HEK293 (cell line): ENCODE measurements at regions not wholly inside any gene's neighbourhood (a gene's known extent, or its start where the extent isn't known, plus 50 kb on each side); places are given as distances from the start of the nearest gene placed in this dataset.

Experiments
- GLIS1 ChIP-seq: fragments of 450-650 bp; formaldehyde crosslinking; IDR thresholded peaks from 2 replicates; pipeline ENCODE4 v1.5.1; 2016; ENCODE audit warnings: missing biosample characterization, missing genetic modification characterization
- HOXD13 ChIP-seq: sonication (generic); formaldehyde crosslinking; IDR thresholded peaks from 2 replicates; pipeline ENCODE4 v1.8.0; 2022; ENCODE audit warnings: missing genetic modification reagents, borderline replicate concordance
- KLF1 ChIP-seq: fragments of 450-650 bp; formaldehyde crosslinking; IDR thresholded peaks from 2 replicates; pipeline ENCODE4 v1.5.1; 2016; ENCODE audit warnings: missing biosample characterization, missing genetic modification characterization
- PRDM4 ChIP-seq: fragments of 450-650 bp; formaldehyde crosslinking; IDR thresholded peaks from 2 replicates; pipeline ENCODE4 v1.5.1; 2017; ENCODE audit warnings: missing biosample characterization, missing genetic modification characterization
- SCRT1 ChIP-seq: fragments of 450-650 bp; formaldehyde crosslinking; IDR thresholded peaks from 2 replicates; pipeline ENCODE4 v1.5.1; 2016; ENCODE audit warnings: missing biosample characterization, missing genetic modification characterization, borderline replicate concordance
- YY1 ChIP-seq: fragments of 450-650 bp; formaldehyde crosslinking; IDR thresholded peaks from 2 replicates; pipeline ENCODE4 v1.5.1; 2018; ENCODE audit warnings: missing biosample characterization, missing genetic modification characterization
- ZFP69B ChIP-seq: fragments of 450-650 bp; formaldehyde crosslinking; IDR thresholded peaks from 2 replicates; pipeline ENCODE4 v1.5.1; 2016; ENCODE audit warnings: missing biosample characterization, missing genetic modification characterization
- ZNF112 ChIP-seq: fragments of 450-650 bp; formaldehyde crosslinking; IDR thresholded peaks from 2 replicates; pipeline ENCODE4 v1.5.0; 2017; ENCODE audit warnings: missing biosample characterization, missing genetic modification characterization
- ZNF114 ChIP-seq: fragments of 450-650 bp; formaldehyde crosslinking; IDR thresholded peaks from 2 replicates; pipeline ENCODE4 v1.5.0; 2017; ENCODE audit warnings: missing biosample characterization, missing genetic modification characterization
- ZNF148 ChIP-seq: fragments of 450-650 bp; formaldehyde crosslinking; IDR thresholded peaks from 2 replicates; pipeline ENCODE4 v1.5.0; 2017; ENCODE audit warnings: missing biosample characterization, missing genetic modification characterization, borderline replicate concordance
- ZNF174 ChIP-seq: fragments of 450-650 bp; formaldehyde crosslinking; IDR thresholded peaks from 2 replicates; pipeline ENCODE4 v1.5.0; 2017; ENCODE audit warnings: missing biosample characterization, mild to moderate bottlenecking, missing genetic modification characterization
- ZNF18 ChIP-seq: fragments of 450-650 bp; formaldehyde crosslinking; IDR thresholded peaks from 2 replicates; pipeline ENCODE4 v1.5.1; 2016; ENCODE audit warnings: missing biosample characterization, missing genetic modification characterization
- ZNF24 ChIP-seq: fragments of 450-650 bp; formaldehyde crosslinking; IDR thresholded peaks from 2 replicates; pipeline ENCODE4 v1.5.1; 2016; ENCODE audit warnings: missing biosample characterization, missing genetic modification characterization
- ZNF266 ChIP-seq: fragments of 450-650 bp; formaldehyde crosslinking; IDR thresholded peaks from 2 replicates; pipeline ENCODE4 v1.5.1; 2016; ENCODE audit warnings: missing biosample characterization, missing genetic modification characterization, low read depth
- ZNF280C ChIP-seq: fragments of 450-650 bp; formaldehyde crosslinking; IDR thresholded peaks from 2 replicates; pipeline ENCODE4 v1.5.1; 2016; ENCODE audit warnings: missing biosample characterization, missing genetic modification characterization
- ZNF302 ChIP-seq: fragments of 450-650 bp; formaldehyde crosslinking; IDR thresholded peaks from 2 replicates; pipeline ENCODE4 v1.5.1; 2016; ENCODE audit warnings: missing biosample characterization, missing genetic modification characterization, low read depth
- ZNF341 ChIP-seq: fragments of 450-650 bp; formaldehyde crosslinking; IDR thresholded peaks from 2 replicates; pipeline ENCODE4; 2016; ENCODE audit warnings: low read depth, missing biosample characterization, missing genetic modification characterization
- ZNF362 ChIP-seq: fragments of 450-650 bp; formaldehyde crosslinking; IDR thresholded peaks from 2 replicates; pipeline ENCODE4 v1.5.1; 2016; ENCODE audit warnings: missing biosample characterization, missing genetic modification characterization
- ZNF529 ChIP-seq: fragments of 450-650 bp; formaldehyde crosslinking; IDR thresholded peaks from 2 replicates; pipeline ENCODE4 v1.5.1; 2017; ENCODE audit warnings: missing genetic modification characterization, missing biosample characterization; ENCODE audit not compliant: insufficient replicate concordance
- ZNF692 ChIP-seq: fragments of 450-650 bp; formaldehyde crosslinking; IDR thresholded peaks from 2 replicates; pipeline ENCODE4 v1.5.1; 2016; ENCODE audit warnings: missing biosample characterization, missing genetic modification characterization
- ZNF707 ChIP-seq: fragments of 450-650 bp; formaldehyde crosslinking; IDR thresholded peaks from 2 replicates; pipeline ENCODE4 v1.5.1; 2016; ENCODE audit warnings: missing biosample characterization, missing genetic modification characterization
- ZSCAN18 ChIP-seq: fragments of 450-650 bp; formaldehyde crosslinking; IDR thresholded peaks from 2 replicates; pipeline ENCODE4 v1.5.1; 2016; ENCODE audit warnings: missing biosample characterization, missing genetic modification characterization
- ZSCAN23 ChIP-seq: fragments of 450-650 bp; formaldehyde crosslinking; IDR thresholded peaks from 2 replicates; pipeline ENCODE4 v1.5.1; 2016; ENCODE audit warnings: missing biosample characterization, missing genetic modification characterization

- TF ChIP-seq ZNF692 (tag by site-specific recombination) (0 out of 2 replicates have a peak, but pooled peaks have one; percentile 24), ZNF341 (tag by site-specific recombination) (no peak), SCRT1 (tag by site-specific recombination) (peak; percentile 66), ZNF280C (no peak), ZNF114 (tag by site-specific recombination) (no peak), YY1 (tag by site-specific recombination) (no peak), ZNF529 (tag by site-specific recombination) (no peak), ZNF302 (tag by site-specific recombination) (no peak), HOXD13 (CRISPR knock-in tag) (no peak), GLIS1 (tag by site-specific recombination) (peak; percentile 27; the same call in 1 of the 2 replicates), ZNF24 (tag by site-specific recombination) (peak; percentile 91), KLF1 (tag by site-specific recombination) (0 out of 2 replicates have a peak, but pooled peaks have one; percentile 26), ZSCAN23 (tag by site-specific recombination) (0 out of 2 replicates have a peak, but pooled peaks have one; percentile 58), ZFP69B (tag by site-specific recombination) (peak; percentile 28; the same call in 1 of the 2 replicates), ZNF18 (peak; percentile 89), ZNF707 (no peak), ZNF148 (tag by site-specific recombination) (no peak), ZSCAN18 (no peak), ZNF362 (tag by site-specific recombination) (peak; percentile 24; the same call in 1 of the 2 replicates), ZNF112 (tag by site-specific recombination) (no peak), ZNF174 (tag by site-specific recombination) (no peak), ZNF266 (tag by site-specific recombination) (no peak), PRDM4 (tag by site-specific recombination) (0 out of 2 replicates have a peak, but pooled peaks have one; percentile 34)
Observed at GRCh38 chr2:207337234-207338219, 171.8 kb upstream of the KLF7 start (continued).
